AG10803 (cell line): ENCODE measurements at regions not wholly inside any gene's neighbourhood (a gene's known extent, or its start where the extent isn't known, plus 50 kb on each side); places are given as distances from the start of the nearest gene placed in this dataset.

Experiments
- DNase-seq: peaks from one replicate; pipeline ENCODE4 v3.0.0; 2010; ENCODE audit warnings: low read depth
- H3K4me3 ChIP-seq: 2 replicates; pipeline ENCODE4 v1.5.1; 2011; ENCODE audit warnings: mild to moderate bottlenecking, low read length, control low read depth
- CTCF ChIP-seq: conservative IDR thresholded peaks from 2 replicates; pipeline ENCODE4 v1.5.1; 2011; ENCODE audit warnings: mild to moderate bottlenecking, low read length, control low read depth, inconsistent platforms

GRCh38 chrX:25202827-25203226 is 187.1 kb upstream of the ARX start:
- H3K4me3 ChIP-seq = no peak overlapping the region
- no peak for TF ChIP-seq CTCF
- no peak for DNase-seq

GRCh38 chrX:25198891-25199290 is 183.1 kb upstream of the ARX start:
- TF ChIP-seq CTCF = no peak
- H3K4me3 ChIP-seq = no peak overlapping the region
- DNase-seq = no peak

- DNase-seq = no peak
- H3K4me3 ChIP-seq = no peak overlapping the region
- TF ChIP-seq CTCF = no peak
Measured at GRCh38 chrX:25198253-25198652, 182.5 kb upstream of the ARX start.

- DNase-seq = no peak
- no peak overlapping the region for H3K4me3 ChIP-seq
- no peak for TF ChIP-seq CTCF
Measured at GRCh38 chrX:25196221-25196620, 180.5 kb upstream of the ARX start.

- TF ChIP-seq CTCF = no peak
- H3K4me3 ChIP-seq = no peak overlapping the region
- DNase-seq = no peak
Measured at GRCh38 chrX:25191403-25191802, 175.6 kb upstream of the ARX start.

GRCh38 chrX:25181775-25182174 is 166.0 kb upstream of the ARX start:
- no peak for TF ChIP-seq CTCF
- DNase-seq = no peak
- no peak overlapping the region for H3K4me3 ChIP-seq

GRCh38 chrX:25180242-25180641 is 164.5 kb upstream of the ARX start:
- TF ChIP-seq CTCF = no peak
- DNase-seq = no peak
- H3K4me3 ChIP-seq = no peak overlapping the region
